HG03095 (cell line): ENCODE measurements at regions not wholly inside any gene's neighbourhood (a gene's known extent, or its start where the extent isn't known, plus 50 kb on each side); places are given as distances from the start of the nearest gene placed in this dataset.
"Not testable (repeated sequence)": the region's sequence is repeated elsewhere in the genome, so short reads cannot be mapped to it uniquely, and the experiment has no call there.

Source experiments
- ATAC-seq: cut with Tn5 transposase; IDR thresholded peaks from one replicate; pipeline ENCODE4 v1.9.1; 2021; ENCODE audit warnings: moderate library complexity; ENCODE audit not compliant: unreplicated experiment

DNA sequence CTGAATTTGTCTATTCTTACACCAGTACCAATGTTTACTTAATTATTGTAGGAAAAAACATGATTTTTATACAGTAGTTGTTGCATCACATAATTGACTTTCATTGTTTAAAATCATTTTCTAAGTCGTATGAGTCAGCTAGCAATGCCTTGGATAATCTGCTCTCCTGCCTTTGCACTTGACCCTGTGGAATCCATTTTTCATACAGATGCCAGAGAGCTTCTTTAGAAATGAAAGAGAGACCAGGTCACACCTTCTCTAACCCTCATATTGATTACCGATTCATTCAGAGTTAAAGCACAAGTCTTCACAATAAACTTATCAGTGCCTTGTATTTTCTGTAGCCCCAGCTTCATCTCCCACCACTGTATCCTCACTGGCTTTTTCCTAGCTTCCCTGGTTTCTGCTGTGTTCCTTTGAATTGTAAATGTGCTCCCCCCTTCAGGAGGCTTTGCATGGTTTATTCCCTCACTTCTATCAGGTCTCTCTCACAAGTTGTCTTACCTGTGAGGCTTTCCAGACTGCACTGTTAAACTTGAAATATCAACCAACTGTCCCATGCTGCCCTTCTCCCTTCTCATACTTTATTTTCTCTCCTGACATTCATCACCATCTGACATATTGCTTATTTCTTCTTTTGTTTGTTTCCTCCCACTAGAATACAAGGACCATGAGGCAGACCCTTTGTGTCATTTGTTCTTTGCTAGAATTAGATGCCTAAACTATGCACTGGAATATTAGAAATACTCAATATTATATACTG, 662.0 kb upstream of the GBE1 start:
- no peak for ATAC-seq

DNA sequence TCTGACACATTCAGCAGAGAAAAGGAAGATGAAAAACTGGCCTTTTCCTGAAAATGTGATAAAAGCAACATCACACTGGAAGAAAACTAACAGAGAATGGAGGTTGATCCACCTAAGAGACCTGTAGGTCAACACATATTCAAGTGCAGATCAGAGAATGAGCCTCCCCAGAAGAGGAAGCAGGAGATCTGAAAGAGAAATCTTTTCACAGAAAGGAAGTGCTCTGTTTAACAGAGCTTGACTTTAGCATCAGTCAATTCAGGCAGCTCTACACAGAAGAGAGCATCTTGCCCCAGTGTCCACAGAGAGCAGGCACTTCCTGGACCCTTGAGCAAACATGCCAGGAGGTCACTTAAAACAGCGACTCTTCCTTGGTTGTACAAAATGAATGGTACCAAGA, 655.4 kb upstream of the GBE1 start:
- ATAC-seq: no peak

DNA sequence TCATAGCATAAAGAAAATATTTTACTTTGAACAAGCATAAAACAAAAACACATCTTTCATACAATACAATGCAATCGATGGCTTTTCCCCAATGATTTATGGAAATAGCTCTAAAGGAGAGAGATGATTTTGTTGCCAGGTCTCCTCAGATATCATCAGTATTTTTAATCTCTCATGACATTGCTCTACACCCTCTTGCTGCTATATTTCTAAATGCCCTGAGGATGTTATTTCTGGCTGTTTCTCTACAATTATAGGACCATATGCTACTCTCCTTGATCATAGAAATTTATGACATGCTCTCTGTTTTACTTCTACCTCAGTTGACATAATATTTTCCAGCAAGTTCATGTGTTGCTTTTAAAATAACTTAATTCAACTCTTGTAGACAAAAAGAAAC, 654.9 kb upstream of the GBE1 start:
- no peak for ATAC-seq

DNA sequence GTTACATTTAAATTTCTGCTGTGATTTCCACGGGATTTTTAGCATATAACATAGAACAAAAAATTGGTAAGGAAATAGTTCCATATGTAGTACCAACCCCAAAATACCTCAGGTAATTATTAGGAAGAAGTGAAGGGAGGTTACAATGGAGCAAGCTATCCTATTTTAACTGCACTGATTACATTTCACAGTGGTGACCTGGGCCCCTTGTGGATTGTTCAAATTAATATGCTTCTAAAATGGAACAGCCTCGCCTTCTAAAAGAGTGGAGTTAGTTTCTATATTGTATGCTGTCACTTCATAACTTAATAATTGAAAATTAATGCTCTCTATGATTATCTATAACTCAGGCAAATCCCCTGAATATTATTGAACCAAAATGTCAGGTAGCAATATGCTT, 651.7 kb upstream of the GBE1 start:
- no peak for ATAC-seq

DNA sequence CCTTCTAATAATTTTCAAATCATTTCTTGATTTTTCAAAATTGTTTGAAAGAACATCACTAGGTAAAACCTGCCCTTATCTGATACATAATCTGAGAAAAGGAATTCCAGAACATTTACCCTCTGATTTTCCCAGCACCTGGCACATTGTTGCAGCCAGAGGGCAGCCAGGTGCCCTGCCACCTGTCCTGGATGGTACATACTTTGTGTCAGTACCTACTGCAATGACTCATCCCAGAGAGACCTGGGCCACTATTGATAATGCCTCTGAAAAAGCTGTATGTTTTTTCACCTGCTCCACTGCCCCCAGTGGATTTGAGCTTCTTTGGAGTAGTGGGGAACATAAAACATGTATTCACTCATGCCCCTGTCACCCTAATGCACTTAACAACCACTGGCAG, 648.9 kb upstream of the GBE1 start:
- no peak for ATAC-seq

DNA sequence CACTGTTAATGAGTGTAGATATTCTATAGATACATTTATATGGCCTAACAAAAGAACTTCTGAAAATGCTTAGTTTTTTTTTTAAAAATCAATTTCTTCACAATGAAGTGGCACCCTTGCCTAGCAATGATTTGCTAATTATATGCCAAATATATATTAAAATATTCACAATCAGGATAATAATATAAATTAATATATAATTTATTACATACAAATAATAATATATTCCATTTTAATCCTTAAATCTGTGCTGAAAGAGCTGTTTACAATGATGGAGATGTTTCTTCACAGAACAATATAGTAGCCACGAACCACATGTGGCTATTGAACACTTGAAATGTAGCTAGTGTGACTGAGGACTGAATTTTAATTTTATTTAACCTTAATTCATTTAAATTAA, 648.4 kb upstream of the GBE1 start:
- ATAC-seq: no peak

DNA sequence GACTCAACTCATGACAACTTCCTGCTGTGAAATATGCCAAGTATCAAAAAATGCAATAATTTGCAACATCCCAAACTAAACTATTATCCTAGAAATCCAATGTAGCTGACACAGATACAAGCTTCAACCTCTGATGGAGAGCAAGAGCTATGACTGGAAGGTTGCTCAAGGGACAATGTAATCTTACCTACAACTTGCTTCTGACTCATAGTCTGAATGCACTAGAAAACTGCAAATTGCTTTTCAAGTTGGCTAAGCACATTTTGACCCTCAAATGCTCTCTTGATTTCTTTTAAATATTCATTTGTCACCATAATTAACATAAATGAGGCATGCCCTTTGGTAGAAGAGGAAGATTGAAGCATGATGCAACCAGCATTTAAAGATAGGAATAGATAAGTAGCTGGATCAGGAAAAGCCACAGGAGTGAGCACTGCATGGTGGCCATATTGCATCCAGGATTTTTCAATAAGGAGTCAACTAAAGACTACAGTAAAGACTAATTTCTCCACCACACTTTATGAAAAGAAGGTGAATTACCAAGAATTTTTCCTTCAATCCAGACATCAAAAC, 630.8 kb upstream of the GBE1 start:
- ATAC-seq: no peak

DNA sequence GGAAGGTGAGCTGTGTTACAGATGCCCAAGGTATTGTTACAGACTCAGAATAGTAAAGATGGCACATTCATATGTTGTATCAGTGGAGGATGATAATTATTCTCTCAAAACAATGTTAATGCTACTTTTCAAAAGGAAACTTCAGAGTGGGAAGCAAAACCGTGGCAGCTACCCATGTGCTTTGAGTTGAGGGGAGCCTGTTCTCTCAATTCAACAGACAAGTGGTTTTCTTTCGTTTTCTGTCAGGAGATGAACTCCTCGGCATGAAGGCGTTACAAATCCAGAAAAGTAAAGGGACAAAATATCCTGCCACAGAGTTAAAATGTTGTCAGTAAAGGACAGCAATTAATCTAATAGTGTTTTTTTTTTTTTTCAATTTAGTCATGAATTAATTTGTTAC, 629.4 kb upstream of the GBE1 start:
- no peak for ATAC-seq

DNA sequence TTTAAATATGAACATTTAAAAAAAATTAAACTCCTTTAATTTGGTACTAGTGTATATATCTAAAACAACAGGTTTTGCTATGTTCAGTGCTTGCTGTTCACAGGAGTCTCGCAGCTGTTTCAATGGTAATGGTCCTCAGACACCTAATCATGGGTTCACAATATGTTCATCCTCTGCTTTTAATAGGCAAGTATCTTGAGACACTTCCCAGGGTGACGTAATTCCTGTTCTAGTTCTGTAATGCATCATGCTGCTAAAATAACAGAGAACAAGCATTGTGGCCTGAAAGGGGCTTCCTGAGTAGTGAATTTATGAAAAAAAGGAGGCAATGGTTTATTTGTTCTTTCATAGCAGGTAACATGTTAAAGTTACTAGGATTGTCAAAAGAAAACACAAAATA, 625.2 kb upstream of the GBE1 start:
- ATAC-seq: no peak

DNA sequence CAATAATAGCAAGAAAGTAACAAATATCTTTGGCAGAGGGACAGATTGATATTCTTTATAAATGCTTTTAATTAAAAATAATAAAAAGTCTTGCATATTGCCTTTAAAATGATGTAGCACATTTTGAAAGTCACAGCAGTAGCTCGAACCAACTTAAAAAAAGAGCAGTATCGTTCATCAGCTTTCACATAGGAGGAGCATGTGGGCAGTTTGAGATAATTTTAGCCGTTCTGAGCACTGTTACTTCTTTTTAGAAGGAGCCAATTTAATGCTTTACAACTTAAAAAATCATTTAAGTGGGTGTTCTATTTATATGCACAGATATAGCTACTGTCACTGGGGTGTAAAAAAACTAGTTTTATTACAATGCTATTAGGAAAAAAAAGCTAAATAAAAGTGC, 622.7 kb upstream of the GBE1 start:
- ATAC-seq: no peak

DNA sequence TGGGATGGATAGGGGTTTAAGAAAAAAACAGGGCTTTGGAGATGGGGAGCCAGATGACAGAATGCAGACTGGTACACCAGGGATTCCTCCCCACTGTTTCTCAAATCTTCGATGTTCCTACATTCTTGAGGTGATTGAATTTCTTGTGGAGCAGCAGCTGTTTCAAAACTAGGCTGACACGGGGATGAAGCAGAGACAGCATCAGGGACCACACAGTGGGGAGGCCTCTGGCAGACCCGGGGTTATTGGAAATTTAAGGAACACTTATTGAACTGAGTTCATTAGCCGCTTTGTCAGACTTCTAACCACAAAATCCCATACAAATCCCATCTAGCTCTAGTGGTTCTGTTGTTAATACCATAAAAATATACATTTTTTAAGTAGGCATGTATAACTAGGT, 621.4 kb upstream of the GBE1 start:
- no peak for ATAC-seq

DNA sequence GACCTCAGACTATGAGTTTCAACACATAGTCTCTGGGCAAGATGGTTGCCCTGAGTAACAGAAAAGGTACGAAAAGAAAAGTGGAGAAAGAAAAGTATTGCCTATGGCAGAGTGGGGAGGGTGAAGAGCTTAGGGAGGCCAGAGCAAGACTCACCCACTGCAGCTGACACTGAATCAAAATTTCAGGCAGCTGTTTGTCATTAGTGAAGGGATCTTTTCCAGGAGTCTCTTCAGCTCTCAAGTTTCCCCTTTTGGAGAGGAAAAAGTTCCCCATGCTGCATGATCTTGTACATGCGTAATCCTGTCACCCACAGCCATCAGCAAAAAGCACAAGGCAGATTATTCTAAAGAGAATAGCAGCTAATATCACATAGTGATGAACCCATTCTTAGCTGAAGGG, 616.9 kb upstream of the GBE1 start:
- ATAC-seq: no peak

DNA sequence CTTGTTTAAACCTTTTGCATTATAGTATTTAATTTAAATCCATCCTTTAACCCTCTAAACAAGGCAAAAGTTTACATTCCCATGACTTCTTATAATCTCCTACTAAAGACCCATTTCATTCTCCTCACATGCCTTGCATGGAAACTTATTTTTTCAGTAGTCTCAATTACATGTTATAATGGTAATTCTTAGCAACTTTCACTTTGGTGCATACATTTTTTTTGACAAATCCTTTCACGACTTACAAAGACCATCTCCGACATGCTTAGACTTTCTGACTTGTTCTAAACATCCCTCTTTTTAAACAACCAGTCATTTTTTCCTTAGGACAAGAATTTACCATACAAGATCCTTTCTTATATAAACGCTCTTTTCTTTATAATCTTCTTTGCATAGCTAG, 615.4 kb upstream of the GBE1 start:
- ATAC-seq: no peak

DNA sequence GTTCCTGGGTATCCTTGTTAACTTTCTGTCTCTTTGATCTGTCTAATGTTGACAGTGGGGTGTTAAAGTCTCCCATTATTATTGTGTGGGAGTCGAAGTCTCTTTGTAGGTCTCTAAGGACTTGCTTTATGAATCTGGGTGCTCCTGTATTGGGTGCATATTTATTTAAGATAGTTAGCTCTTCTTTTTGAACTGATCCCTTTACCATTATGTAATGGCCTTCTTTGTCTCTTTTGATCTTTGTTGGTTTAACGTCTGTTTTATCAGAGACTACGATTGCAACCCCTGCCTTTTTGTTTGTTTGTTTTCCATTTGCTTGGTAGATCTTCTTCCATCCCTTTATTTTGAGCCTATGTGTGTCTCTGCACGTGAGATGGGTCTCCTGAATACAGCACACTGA, 612.4 kb upstream of the GBE1 start:
- ATAC-seq: not testable (repeated sequence)

DNA sequence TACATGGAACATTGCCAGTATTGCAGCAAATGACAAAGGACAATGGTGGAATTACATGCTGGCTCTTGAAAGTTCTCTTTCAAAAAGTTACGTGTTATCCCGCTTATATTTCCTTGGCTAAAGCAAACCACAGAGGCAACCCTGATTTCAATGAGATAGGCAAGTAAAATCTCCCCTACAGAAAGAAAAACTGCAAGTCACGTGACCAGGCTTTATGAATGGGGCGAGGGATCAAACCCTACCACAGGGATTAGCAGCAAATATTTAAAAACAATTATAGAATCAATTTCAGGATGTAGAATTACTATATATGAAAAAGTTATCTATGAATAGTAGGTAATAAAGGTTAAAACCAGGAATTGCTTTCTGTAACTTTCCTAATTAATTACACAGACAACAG, 603.4 kb upstream of the GBE1 start:
- no peak for ATAC-seq

DNA sequence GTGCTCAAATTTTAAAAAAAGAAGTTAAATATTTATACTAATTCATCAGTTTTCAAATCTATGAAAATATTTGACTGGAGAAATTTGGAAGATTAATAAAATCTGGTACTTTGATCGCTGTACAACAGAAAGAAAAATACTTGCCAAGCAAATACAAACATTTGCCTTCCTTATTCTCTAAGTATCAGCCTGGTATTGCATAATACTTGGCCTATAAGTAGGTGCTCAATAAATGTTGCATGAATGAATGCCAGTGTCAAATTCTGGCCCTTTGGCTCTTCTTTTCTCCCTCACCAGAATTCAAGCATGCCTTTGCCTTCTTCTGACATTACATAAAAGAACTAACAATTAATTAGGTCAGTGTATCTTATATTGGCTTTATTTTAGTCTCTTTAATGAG, 601.7 kb upstream of the GBE1 start:
- ATAC-seq: no peak

DNA sequence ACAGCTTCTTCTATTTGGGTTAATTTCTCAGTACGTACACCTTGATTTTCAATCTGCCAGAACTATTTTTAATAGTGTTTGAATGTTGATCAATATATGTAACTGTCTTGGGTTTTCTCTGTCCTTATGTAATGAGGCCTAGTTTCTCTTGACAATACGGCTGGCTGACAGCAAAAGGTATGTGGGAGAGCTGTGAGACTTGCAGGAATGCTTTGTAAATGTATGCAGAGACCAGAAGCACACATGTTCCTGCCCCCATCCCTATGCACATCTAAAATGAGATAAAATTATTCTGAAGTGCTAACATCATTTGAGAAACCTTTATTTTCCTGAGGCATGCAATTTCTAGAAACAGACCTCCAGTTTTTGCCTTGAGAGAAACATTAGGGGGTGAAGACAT, 593.8 kb upstream of the GBE1 start:
- ATAC-seq: no peak

DNA sequence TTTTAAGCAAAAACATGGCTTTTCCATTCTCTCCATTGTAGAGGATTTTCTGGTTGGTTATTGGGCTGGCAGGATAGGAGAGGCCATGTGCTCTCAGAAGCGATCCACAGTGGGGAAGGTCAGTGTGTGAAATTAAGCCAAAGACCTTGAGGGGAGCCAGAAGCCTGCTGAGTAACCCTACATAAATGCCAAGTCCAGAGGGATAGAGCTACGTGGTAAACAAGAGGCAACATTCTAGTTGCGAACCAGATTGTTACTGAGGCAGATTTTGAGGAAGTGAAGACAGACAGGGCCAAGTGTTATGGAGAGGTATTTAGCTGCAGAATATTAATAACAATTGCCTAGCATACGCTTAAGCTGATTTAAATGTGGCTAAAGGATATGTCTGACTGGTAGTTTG, 592.8 kb upstream of the GBE1 start:
- no peak for ATAC-seq

DNA sequence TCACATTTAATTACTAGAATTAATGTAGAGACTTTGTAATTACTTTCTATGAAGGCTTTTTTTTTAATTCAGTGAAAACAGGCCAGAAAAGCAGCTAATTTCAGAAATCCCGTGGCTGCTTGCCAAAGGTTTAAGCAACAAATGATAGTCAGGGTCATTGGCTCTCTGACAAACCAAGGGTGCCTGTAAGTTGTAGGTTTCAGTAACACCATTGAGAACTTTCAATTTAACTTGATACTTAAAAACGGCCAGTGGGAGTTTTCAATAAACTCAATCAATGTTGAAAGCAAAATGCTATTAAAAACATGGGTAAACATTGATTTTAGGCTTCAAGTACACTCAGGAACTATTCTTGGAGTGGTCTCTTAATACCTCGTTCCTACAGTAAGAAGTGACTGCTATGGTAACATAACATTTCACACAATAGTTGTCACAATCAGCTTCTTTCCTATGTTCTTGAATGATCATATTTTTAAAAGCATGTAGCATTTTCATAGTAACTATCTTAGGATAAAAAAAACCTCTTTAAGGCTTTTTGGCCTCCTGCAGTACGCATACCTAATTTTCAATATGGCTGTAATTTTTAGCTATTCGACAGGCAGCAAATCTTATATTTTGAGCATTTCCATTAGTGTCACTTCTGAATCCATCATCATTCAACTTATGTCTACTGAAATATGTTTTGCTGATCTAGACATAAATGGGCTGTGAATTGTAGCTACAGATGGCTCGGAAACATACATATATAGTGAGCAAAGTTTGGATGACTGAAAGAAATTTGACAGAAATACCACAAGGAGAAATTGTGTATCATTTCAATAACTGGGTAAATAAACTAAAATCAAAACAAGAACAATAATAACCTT, 592.1 kb upstream of the GBE1 start:
- ATAC-seq: no peak

DNA sequence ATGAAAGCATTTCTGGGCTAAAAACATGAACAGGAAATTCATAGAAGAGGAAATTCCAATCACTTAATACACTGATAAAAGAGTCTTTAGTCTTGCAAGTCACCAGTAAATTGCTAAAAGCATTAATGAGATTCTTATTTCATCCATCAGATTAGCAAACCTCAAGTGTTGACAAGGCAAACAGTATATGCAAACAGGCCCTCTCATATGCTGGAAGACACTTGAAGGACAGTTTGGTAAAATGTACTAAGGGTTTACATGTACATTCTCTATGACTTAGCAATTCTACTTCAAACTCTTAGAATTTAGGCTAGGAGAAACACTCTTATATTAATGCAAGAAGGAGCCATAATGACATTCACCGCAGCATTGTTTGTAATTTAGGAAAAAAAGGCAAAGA, 586.1 kb upstream of the GBE1 start:
- no peak for ATAC-seq

DNA sequence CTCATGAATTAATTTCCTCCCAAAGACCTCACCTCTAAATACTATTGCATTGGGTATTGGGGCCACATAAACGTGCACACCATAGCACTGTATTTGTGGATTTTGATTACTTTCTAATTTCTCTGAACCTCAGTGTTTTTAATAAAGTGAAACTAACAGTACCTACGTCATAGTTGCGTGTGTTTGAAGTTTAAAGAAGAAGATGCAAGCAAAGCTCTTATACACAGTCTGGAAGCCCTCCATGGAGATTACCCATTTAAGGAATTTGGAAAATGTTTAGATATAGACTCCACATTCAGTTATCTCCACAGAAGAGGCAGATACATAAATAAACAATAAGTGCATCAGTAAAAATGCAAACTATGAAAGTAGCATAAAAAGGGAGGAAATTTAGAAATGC, 581.1 kb upstream of the GBE1 start:
- ATAC-seq: no peak

DNA sequence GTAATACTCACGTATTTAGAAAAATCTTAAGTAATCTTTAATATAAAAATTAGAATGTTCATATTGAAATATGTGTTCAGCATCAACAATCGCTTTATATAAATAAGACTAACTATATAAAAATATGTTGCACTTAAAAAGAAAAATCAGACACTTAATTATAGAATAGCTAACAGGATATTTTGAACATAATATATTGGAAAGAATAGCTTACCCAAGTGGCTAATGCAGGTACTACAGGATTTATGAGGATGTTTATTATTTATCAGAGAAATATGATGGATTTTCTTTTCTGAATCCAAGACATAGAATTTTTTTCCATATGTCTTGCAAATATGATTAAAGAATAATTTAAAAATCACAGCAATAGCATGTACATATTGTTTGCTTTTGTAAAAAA, 567.9 kb upstream of the GBE1 start:
- no peak for ATAC-seq
